Prostate gland (tissue), 2 donors: ENCODE measurements at regions not wholly inside any gene's neighbourhood (a gene's known extent, or its start where the extent isn't known, plus 50 kb on each side); places are given as distances from the start of the nearest gene placed in this dataset.
"Not testable (repeated sequence)": the region's sequence is repeated elsewhere in the genome, so short reads cannot be mapped to it uniquely, and the experiment has no call there.

Source experiments
- DNase-seq: peaks from one replicate; pipeline ENCODE4 v3.0.0-alpha.2; 2019; ENCODE audit warnings: low spot score
- H3K27ac ChIP-seq, 2 donors: fragments of 200-600 bp; sonication (generic); 2 replicates each; pipeline ENCODE4 v1.5.1; 2017 to 2019
- H3K27me3 ChIP-seq: fragments of 200-600 bp; sonication (generic); replicated peaks from 2 replicates; pipeline ENCODE4 v1.5.1; 2019; ENCODE audit not compliant: insufficient read depth
- H3K36me3 ChIP-seq, 2 donors: fragments of 200-600 bp; sonication (generic); 1 replicate in 1 of 2; 2 replicates in 1 of 2; pipeline versions ENCODE4 v1.5.1 to v1.8.1; 2017 to 2019
- H3K4me1 ChIP-seq: fragments of 200-600 bp; sonication (generic); replicated peaks from 2 replicates; pipeline ENCODE4 v1.5.1; 2019
- H3K4me3 ChIP-seq, 2 donors: fragments of 200-600 bp; sonication (generic); 2 replicates each; pipeline ENCODE4 v1.5.1; 2017 to 2019
- H3K9me3 ChIP-seq: fragments of 200-600 bp; sonication (generic); 2 replicates; pipeline ENCODE4 v1.5.1; 2017
- CTCF ChIP-seq, 4 experiments: fragments of 200-600 bp in 2 of 4; fragments of 450-650 bp in 2 of 4; sonication (generic) in 2 of 4; IDR thresholded peaks; 1 replicate in 3 of 4; 2 replicates in 1 of 4; pipeline ENCODE4 v1.5.1; 2016 to 2019; ENCODE audit warnings: antibody characterized with exemption in 4 of 4, mild to moderate bottlenecking in 2 of 4, moderate library complexity in 2 of 4
- POLR2A ChIP-seq: fragments of 450-650 bp; IDR thresholded peaks from one replicate; pipeline ENCODE4 v1.6.1; 2016; ENCODE audit warnings: antibody characterized with exemption, mild to moderate bottlenecking
- POLR2AphosphoS5 ChIP-seq: sonication (generic); formaldehyde crosslinking; IDR thresholded peaks from one replicate; pipeline ENCODE4 v1.6.1; 2017; ENCODE audit warnings: antibody characterized with exemption
- WGBS: methylation state at CpG from one replicate; pipeline ENCODE4 v1.1.5; 2018; 5-methylcytosine and 5-hydroxymethylcytosine counted together
- intact Hi-C: fragments of 100-400 bp; cut with DNase I; formaldehyde crosslinking; loops from one replicate; pipeline ENCODE4 v1.14.2; 2022

GRCh38 chr20:40883097-40883496 is 145.5 kb upstream of the TOP1 start:
- H3K4me1 ChIP-seq: no peaks in the 10 kb centered on the region
- no peaks in the 10 kb centered on the region for H3K9me3 ChIP-seq
- no peak overlapping the region for H3K4me3 ChIP-seq
- intact Hi-C loops: no loop called here
- no peak for TF ChIP-seq POLR2A
- no peak for TF ChIP-seq POLR2AphosphoS5
- TF ChIP-seq CTCF (IDR thresholded peaks at IDR 0.05): no peak
- no peak for DNase-seq
- no peaks in the 10 kb centered on the region for H3K36me3 ChIP-seq
- no peaks in the 10 kb centered on the region for H3K27me3 ChIP-seq
- H3K27ac ChIP-seq: no peak overlapping the region
- WGBS: 29% methylated on average over 2 of the region's 2 CpGs

GRCh38 chr20:40887105-40887504 is 141.5 kb upstream of the TOP1 start:
- Histone ChIP-seq H3K36me3 (no peaks in the 10 kb centered on the region), H3K27me3 (no peaks in the 10 kb centered on the region), H3K4me1 (no peaks in the 10 kb centered on the region), H3K27ac (no peak overlapping the region), H3K4me3 (no peak overlapping the region), H3K9me3 (no peaks in the 10 kb centered on the region)
- 34% methylated on average over 13 of the region's 13 CpGs for WGBS
- no peak for DNase-seq
- TF ChIP-seq POLR2AphosphoS5 (no peak), POLR2A (no peak), CTCF (IDR thresholded peaks at IDR 0.05) (no peak)
- intact Hi-C loops: no loop called here

- H3K9me3 ChIP-seq, intact Hi-C loops, H3K27me3 ChIP-seq, DNase-seq, H3K27ac ChIP-seq, H3K36me3 ChIP-seq, H3K4me3 ChIP-seq, H3K4me1 ChIP-seq: not testable (repeated sequence)
- 95% methylated on average over 3 of the region's 3 CpGs for WGBS
Observed at GRCh38 chr20:40889266-40889665, 139.4 kb upstream of the TOP1 start.

GRCh38 chr20:40890181-40890580 is 138.4 kb upstream of the TOP1 start:
- intact Hi-C loops: no loop called here
- DNase-seq: no peak
- H3K27me3 ChIP-seq: no peaks in the 10 kb centered on the region
- H3K9me3 ChIP-seq: no peaks in the 10 kb centered on the region
- 100% methylated on average over 2 of the region's 2 CpGs for WGBS
- TF ChIP-seq POLR2A (no peak), CTCF (IDR thresholded peaks at IDR 0.05) (no peak), POLR2AphosphoS5 (no peak)
- H3K4me3 ChIP-seq: no peak overlapping the region
- no peaks in the 10 kb centered on the region for H3K36me3 ChIP-seq
- H3K27ac ChIP-seq: no peak overlapping the region
- no peaks in the 10 kb centered on the region for H3K4me1 ChIP-seq

GRCh38 chr20:40890635-40891034 is 138.0 kb upstream of the TOP1 start:
- Histone ChIP-seq H3K4me1 (no peaks in the 10 kb centered on the region), H3K36me3 (no peaks in the 10 kb centered on the region), H3K4me3 (no peak overlapping the region), H3K9me3 (no peaks in the 10 kb centered on the region), H3K27me3 (no peaks in the 10 kb centered on the region), H3K27ac (no peak overlapping the region)
- TF ChIP-seq CTCF (IDR thresholded peaks at IDR 0.05) (no peak), POLR2A (no peak), POLR2AphosphoS5 (no peak)
- no peak for DNase-seq
- intact Hi-C loops: no loop called here

- no peak for TF ChIP-seq POLR2A
- TF ChIP-seq POLR2AphosphoS5: no peak
- TF ChIP-seq CTCF (IDR thresholded peaks at IDR 0.05): no peak
Observed at GRCh38 chr20:40891351-40891750, 137.3 kb upstream of the TOP1 start.

More at GRCh38 chr20:40891351-40891750, 137.3 kb upstream of the TOP1 start:
- intact Hi-C loops: no loop called here
- DNase-seq: no peak
- no peaks in the 10 kb centered on the region for H3K9me3 ChIP-seq
- H3K27me3 ChIP-seq: no peaks in the 10 kb centered on the region
- no peaks in the 10 kb centered on the region for H3K4me1 ChIP-seq
- H3K27ac ChIP-seq: no peak overlapping the region
- H3K36me3 ChIP-seq: no peaks in the 10 kb centered on the region
- no peak overlapping the region for H3K4me3 ChIP-seq
